ENCODE measurements at regions not wholly inside any gene's neighbourhood (a gene's known extent, or its start where the extent isn't known, plus 50 kb on each side); places are given as distances from the start of the nearest gene placed in this dataset.
"Not testable (repeated sequence)": the region's sequence is repeated elsewhere in the genome, so short reads cannot be mapped to it uniquely, and the experiment has no call there.

DNA sequence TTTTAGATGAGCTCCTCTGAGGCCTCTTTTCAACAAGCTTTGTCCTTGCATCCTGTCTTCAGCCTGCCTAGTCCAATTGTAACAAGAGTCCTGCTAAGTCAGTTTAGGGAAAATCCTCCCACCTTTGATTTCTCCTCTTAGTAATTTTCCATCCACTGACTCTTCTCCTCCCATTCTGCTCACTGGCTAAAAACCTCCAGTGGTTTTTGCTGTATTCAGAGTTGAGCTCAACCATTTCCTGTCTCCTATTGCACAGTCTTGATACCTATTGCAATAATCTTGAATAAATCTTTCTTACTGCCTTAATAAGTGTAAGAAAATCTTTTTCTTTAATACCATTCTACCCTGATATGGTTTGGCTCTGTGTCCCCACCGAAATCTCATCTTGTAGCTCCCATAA, 117.8 kb upstream of the ENPP6 start:
- DNase-seq (ENCODE audit: low spot score), result no peak

DNA sequence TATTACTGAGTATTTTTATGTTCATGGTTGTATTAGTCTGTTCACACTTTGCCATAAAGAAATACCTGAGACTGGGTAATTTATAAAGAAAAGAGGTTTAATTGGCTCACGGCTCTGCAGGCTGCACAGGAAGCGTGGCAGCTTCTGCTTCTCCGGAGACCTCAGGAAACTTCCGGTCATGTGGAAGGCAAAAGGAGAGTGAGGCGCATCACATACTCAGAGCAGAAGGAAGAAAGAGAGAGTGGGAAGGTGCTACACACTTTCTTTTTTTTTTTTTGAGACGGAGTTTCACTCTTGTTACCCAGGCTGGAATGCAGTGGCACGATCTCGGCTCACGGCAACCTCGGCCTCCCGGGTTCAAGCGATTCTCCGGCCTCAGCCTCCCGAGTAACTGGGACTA, 115.8 kb upstream of the ENPP6 start:
- not testable (repeated sequence) for DNase-seq (ENCODE audit: low spot score)

DNA sequence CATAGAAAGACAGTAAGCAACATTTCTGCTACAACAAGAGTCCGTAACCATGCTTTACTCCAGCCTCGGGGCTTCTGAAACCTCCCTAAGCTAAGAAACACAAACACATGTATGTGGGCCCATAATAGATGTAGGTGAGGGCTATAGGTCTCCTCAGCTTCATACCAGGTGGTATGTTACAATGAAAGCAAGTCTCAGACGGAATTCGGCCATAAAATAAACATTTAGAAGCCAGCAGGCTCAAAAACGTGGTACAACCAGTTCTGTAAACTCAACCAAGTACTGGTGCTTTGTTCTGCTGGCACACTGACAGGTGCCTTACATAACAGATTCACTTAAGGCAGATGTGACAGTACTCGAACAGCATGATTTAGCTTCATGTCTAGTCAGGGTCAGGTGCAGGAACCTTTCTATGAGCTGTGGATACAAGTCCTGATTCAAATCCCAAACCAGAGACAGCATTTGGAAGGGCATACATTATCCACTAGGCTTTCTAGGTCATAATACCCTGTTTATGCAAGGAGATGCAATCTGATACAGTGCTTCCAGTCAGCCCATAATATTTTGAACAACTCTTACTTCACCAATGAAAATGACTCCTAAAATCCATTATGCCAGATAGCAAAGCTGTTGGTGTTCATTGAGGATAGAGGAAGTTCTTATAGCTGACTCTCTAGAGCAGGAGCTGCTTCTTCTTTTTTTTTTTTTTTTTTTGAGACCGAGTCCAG, 113.8 kb upstream of the ENPP6 start:
- peak; percentile 76 for DNase-seq (ENCODE audit: low spot score)

DNA sequence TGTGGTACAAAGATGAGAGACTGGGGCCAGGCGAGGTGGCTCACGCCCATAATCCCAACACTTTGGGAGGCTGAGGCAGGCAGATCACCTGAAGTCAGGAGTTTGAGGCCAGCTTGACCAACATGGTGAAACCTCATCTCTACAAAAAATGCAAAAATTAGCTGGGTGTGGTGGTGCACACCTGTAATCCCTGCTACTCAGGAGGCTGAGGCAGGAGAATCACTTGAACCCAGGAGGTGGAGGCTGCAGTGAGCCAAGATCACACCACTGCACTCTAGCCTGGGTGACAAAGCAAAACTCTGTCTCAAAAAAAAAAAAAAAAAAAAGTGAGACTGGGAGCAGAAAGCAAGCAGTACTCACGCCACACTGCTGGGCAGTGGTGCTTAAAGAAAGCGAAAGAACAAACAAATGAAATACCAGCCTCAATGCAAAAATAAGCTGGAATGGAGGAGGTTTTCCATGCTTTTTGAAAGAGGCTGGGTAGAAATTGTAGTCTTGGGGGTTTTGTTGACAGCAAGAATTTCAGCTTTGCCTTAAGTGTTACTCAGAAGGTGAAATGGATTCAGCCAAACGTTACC, 112.9 kb upstream of the ENPP6 start:
- DNase-seq (ENCODE audit: low spot score), result not testable (repeated sequence)

DNA sequence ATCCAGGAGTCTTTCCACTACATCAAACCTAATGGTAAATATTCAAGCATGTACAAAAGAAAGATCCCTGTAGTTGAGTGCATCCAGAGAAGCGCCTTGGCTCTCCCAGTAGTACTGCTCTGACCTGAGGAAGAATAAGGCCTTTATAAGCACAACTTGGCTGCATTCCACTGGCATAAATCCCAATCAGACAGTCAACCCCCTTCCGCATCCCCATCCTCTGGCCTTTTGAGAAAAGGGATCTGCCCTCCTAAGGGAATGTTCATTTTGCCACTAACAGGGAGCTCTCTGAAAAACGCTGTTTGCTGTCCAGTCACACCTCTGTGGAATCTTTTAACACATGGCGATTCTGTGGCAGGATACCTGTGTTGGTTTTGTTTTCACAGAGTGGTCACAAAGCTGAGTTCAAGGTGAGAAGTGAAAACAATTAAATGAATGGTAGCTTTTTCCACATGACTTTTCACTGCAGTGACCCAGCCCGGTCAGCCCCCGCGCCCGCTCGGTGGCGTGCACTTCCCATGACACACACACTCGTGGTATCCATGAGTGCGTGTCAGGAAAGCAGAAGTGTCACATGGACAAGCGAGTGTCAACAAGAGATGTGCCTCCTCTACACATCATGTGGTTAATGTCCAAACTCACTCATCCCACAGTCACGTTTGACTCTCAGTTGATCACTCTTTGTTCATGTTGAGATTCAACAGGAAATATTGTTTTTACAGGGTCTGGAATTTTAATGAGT, 112.2 kb upstream of the ENPP6 start:
- DNase-seq (ENCODE audit: low spot score), result peak; percentile 63

DNA sequence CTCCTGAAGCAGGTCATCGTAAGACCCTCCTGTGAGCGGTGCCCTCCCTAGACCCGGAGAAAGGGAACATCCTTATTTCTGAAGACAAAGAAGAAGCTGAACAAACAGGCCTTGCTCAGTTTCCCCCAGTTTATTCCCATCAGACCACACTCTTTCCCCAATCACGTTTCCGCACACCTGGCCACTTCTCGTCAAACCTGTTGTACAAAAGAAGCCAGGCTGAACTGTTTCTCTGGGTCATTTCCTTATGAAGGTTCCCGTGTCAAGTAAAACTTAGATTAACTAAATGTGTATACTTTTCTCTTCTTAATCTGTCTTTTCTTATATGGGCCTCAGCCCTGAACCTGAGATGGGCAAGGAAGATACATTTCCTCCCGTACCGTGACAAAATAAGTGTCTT, 111.6 kb upstream of the ENPP6 start:
- peak; percentile 67 for DNase-seq (ENCODE audit: low spot score)

DNA sequence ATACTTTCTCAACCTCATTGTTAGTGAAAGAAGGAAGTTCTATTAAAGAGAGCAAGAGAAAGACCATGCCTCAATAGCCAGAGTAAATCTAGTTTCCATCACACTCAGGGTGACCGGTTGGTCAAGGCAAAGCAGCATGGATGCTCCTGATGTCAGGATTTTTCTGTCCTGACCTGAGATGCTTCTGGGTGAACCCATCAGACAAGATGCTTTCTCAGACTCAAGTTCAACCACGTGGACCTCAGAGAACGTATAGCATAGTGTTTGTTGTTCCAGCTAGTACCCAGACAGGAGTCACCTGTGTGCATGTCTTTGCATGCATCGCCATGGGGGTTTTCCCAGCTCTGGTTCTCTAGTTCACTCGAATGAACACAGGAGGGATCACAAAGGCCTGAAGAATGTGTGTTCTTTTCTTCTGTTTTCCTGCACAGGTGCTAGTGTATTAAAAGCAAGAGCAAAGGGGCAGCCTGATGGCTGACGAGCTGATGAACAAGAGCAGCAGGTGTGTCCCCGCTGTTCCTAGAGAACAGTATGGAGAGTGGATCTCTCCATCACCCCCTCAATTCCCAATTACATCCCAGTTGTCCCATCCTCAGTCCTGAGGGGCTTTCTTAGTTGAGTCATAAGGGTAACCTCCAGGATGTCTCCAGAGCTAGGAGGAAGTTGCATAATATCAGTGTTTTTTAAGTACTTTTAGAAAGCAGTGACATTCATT, 110.5 kb upstream of the ENPP6 start:
- peak; percentile 73 for DNase-seq (ENCODE audit: low spot score)

DNA sequence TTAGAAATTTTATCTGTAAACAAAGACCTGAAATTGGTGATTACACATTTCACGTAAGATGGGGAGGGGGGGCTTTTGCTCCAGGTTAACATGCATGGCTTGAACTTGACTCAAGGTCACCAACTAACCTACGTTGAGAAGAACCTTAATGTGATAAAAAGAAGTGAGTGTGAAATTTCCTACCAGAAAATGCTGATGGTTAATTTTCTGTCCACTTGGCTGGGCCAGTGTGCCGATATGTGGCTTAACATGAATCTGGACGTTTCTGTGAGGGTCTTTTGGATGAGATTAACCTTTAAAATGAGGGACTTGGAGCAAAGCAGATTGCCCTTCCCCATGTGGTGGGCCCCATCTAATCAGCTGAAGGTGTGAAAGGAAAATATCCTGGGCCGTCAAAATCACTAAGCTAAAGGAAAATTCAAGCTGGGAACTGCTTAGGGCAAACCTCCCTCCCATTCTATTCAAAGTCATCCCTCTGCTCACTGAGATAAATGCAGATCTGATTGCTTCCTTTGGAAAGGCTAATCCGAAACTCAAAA, 107.3 kb upstream of the ENPP6 start:
- peak; percentile 20 for DNase-seq (ENCODE audit: low spot score)

DNA sequence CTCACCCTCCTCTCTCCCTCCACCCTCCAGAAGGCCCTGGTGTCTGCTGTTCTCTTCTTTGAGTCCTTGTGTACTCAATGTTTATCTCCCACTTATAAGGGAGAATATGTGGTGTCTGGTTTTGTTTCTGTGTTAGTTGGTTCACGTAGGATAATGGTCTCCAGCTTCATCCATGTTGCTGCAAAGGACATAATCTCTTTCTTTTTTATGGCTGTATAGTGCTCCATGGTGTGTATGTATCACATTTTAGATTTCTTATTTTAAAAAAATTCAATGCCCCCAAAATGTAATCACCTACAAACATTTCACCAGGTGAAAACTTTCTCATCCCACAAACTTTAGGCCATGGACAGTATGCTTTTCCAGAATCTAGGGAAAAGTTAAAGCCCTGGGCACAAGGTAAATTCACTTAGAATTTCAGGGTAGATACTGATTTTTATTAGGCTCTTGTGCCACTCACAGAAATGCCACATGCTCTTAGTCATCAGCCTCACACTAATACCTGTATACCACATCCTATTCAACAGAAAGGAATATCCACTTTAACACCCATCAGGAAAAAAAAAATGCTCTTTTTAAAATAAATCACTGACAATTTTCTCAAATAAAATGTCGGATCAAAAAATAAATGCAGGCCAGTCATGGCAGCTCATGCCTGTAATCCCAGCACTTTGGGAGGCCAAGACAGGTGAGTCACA, 104.8 kb upstream of the ENPP6 start:
- DNase-seq (ENCODE audit: low spot score), result peak; percentile 9

DNA sequence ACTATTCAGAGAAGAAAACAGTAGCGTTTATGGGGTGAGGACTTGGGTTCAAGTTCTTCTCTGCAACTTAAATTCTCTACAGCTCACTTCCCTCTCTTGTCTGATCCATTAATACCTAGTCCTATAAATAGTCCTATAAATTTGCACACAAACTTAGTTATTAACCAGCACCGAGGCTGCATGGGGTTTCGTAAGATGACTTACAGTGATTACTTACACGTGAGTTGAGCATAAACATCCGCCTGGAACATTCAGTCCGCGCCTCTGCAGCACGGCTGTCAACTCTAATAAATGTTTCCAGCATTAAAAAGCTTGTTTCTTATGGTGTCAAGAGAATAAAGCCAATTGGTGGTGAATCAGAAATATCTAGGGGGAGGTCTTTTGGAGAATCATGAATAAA, 103.0 kb upstream of the ENPP6 start:
- DNase-seq (ENCODE audit: low spot score), result no peak

DNA sequence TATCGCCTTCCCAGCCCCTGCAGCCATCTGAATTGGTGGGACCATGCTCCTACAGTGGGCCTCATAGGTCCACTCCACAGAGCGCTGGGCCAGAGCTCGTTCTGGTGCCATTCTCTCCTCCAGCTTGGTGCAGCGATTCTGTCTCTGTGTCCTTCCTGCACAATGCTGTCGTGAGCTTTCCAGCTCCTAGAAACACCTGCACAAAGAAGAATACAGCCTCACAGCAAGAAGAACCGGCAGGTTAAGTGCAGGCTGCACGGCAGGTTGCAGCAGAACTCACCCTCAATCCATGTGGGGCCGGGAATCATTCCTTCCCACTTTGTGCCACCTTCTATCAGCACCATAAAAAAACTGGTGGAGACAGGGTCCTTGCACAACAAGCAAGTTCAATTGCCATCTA, 101.2 kb upstream of the ENPP6 start:
- DNase-seq (ENCODE audit: low spot score), result no peak

DNA sequence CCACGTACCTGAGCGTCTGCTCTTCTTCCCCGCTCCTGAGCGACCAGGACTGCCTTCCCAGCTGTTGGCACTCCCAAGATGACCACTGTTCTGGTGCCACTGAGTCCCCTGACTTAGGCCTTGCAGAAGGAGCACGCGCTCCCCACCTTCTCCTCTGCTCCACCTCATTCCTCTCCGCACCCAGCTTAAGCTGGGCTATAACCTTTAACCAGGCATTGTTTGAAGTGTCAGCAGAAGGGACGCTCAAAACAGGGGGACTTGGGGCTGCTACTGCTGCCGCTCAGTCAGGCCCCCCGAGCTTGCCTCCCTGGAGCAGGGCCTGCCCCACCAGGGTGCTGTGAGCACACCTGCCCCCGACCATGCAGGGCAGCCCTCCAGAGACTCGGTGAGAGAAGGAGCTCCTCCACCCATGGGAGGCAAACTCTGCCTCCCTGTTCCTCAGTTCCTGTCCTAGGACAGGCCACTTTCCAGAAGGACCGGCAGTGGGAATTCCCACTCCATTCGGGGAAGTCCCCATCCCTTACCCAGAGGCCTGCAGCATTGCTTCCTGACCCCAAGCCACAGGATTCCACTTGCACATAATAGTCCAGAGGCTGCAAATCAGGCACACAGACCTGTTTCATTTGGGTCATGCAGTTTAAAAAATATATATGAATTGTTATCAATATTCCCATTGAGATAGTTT, 99.7 kb upstream of the ENPP6 start:
- peak; percentile 23 for DNase-seq (ENCODE audit: low spot score)

DNA sequence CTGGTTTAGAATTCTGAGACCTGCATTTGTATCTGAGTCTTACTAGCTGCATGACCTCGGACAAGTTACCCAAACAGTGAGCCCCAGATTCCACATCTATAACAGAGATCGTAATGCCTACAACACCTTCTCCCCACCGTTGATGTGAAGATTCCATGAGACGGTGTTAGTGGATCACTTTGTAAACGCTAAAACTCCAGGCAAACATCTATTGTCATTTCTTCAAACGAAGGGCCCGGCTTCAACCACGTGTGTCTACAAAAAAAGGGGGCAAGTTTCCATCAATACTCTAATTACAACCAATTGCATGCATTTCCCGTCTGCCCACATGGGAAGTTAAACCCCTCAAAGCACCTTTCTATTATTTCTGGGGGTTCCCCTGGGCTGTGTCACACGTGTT, 99.1 kb upstream of the ENPP6 start:
- no peak for DNase-seq (ENCODE audit: low spot score)

DNA sequence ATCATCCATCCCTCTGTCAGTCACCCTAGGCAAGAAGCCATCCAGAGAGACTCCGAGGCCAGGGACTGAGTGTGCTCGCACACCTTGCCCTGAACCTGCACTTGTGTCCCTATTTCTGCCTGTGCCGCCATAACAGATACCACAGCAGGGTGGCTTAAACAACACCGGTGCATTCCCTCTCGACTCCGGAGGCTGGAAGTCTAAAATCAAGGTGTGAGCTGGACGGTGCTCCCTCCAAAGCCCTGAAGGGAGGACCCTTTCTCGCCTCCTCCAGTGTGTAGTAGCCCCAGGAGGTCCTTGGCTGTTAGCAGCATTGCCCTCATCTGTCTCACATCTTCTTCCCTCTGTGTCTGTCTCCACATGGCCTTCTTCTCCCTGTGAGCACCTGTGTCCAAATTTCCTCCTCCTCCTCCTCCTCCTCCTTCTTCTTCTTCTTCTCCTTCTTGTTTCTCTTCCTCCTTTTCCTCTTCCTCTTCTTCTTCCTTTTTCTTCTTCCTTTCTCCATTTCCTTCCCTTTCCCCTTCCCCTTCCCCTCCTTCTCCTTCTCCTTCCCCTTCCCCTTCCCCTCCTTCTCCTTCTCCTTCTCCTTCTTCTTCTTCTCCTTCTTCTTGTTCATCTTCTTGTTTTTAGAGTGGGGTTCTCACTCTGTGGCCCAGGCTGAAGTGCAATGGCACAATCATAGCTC, 98.1 kb upstream of the ENPP6 start:
- DNase-seq (ENCODE audit: low spot score), result no peak

DNA sequence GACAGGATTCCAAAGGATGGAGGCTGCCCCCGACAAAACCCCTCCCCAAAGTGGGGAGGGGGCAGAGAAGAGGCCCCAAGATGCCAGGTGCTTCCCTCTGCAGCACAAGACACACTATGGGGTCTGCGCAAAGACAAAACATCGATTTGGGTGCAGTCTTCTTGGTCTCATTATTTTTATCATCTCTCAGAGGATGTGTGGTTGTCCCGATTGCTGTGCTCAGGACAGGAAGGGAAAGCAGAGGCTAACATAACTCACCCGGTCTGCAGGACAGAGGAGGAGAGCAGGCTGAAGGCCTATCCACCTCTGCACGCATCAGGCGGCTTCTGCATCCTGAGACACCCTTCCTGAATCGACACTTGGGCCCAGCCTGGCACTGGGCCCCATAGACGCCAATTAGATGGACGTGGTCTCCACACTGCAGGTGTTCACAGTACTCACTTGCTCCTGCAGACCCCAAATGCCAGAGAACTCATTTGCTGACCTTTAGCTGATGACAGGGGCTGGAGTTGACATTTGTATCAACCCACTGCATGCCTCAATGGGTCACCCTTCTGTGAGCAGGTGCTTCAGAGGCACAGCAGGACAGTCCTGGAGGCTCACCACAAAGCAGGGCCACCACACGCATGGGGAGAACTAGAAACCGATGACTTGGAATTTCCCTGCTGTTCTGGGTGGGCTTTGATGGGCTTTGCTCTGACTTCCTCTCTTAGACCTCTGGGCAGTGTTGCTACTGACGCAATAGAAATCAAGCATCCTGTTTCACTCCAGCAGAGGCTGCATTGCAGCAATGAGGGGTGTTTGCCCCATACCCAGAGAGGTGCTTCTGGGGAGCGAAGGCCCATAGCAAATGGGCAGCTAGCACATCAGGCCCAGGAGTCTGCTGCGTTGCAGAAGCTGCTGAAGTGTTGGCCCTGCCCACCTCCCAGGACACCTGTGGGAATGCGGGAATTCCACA, 96.3 kb upstream of the ENPP6 start:
- DNase-seq (ENCODE audit: low spot score), result no peak

DNA sequence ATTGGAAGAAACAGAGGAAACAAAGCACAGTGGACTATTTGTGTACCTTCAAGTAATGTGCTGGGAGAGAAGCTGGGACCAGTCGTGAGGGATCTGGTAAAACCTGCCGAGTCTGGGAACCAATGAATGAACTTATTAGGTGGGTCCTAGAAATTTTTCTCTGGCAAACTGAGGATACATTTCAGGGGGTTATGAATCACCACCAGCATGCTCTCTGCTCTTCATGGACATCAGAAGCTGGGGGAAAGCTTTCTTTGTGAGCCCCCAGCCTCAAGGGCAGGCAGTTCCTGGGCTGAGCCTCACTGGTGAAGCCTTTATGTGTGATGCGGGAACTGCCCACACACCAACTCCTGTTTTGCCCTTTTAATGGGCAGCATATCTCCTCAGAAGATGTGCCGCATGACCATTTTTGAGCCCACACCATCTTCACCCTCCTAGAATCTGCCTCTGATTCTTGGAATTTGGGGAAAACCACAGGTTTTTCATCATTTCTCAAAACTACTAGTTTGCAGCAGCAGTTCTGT, 95.4 kb upstream of the ENPP6 start:
- DNase-seq (ENCODE audit: low spot score), result peak; percentile 3

DNA sequence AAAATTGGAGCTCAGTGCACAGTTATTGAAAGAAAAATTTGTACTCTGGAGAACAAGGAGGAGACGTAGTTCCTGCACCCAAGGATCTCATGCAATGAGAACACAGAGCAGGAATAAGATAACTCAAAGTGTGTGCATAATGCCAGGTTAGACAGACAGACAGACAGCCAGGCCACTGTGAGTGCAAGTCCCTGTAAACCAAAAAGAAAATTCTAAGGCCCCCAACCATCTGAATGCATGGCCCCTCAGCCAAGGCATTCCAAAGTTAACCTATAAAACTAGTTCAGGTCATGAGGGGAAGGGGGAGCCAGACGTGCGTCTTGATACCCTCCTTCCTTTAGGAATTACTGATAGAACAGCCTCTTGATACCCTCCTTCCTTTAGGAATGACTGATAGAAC, 94.5 kb upstream of the ENPP6 start:
- DNase-seq (ENCODE audit: low spot score), result no peak

DNA sequence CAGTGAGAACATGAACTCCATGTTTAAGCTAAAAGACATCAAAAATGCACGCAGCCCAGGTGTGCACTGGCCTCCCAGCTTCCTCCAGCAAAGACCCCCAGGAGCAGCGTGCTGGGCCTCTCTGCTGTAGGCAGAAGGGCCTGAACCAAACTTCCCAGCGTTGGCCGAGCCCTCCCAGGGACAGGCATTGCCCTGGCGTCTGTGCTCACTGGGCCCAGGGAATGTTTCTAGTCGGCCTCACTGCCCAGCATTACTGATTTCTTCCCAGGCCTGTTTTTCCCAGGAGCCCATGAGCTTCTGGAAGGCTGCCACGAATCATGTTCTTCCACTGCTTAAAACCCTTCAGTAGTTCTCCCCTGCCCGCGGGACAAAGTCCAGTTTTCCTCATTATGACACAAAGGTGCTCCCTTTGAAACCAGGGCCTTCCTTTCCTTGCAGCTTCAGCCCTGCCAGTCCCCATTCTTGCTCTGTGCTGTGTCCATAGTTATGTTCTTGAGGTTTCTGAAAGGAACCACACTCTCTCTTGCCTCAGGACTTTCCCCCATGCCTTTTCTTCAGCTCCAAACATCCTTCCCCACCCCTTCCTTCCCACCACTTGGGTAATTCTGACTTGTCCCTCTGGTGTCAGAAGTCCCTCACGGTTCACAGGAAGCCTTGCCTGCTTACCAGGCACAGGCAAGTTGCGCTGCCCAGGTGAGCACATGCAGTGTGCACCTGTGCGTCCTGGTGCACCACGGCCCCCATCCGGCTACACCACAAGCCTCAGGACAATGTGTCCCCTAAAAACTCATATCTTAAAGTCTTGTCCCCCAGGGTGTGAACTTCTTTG, 93.4 kb upstream of the ENPP6 start:
- DNase-seq (ENCODE audit: low spot score), result peak; percentile 22

Data from ureter (tissue), 1 donor.